T-cell (primary cell): ENCODE measurements at regions not wholly inside any gene's neighbourhood (a gene's known extent, or its start where the extent isn't known, plus 50 kb on each side); places are given as distances from the start of the nearest gene placed in this dataset.
A peak's percentile ranks its signal among the peaks of the same experiment; 100 is the strongest.

Source experiments
- ATAC-seq, 4 experiments: fragments of 200-7000 bp in 3 of 4; fragments of 150-1000 bp in 1 of 4; cut with Tn5 transposase; replicated peaks in 1 of 4; 1 replicate in 3 of 4; 2 replicates in 1 of 4; pipeline ENCODE4 v1.10.0; 2021; ENCODE audit warnings: moderate library complexity in 3 of 4, mild to moderate bottlenecking in 2 of 4, moderate number of reproducible peaks in 1 of 4
- CTCF ChIA-PET, 2 donors: fragments of 300-600 bp; sonication (Branson Sonifier 250); formaldehyde crosslinking; loops; one replicate each; lab custom pipeline; 2022; ENCODE audit warnings: antibody characterized with exemption in 2 of 2; lab: Charles Lee
- POLR2A ChIA-PET, 2 donors: fragments of 300-600 bp; sonication (Branson Sonifier 250); formaldehyde crosslinking; loops; one replicate each; lab custom pipeline; 2022; ENCODE audit warnings: antibody characterized with exemption in 2 of 2; lab: Charles Lee
- DNase-seq, 35 experiments: peaks; one replicate each; pipeline versions ENCODE4 v3.0.0 to v3.0.0-alpha.2; 2013 to 2023
- H3K27ac ChIP-seq: one replicate; pipeline ENCODE4 v1.5.1; 2013; ENCODE audit warnings: low read length
- H3K27me3 ChIP-seq, 2 experiments: replicated peaks in 1 of 2; 1 replicate in 1 of 2; 2 replicates in 1 of 2; pipeline versions ENCODE4 v1.6.1 to v1.7.0; 2013; ENCODE audit warnings: low read length in 1 of 2, mixed read lengths in 1 of 2; ENCODE audit not compliant: control insufficient read depth in 2 of 2, insufficient read depth in 2 of 2; ENCODE audit errors: extremely low read depth in 1 of 2
- H3K36me3 ChIP-seq, 2 donors: 1 replicate in 1 of 2; 2 replicates in 1 of 2; pipeline versions ENCODE4 v1.6.1 to v1.7.0; 2013; ENCODE audit warnings: low read length in 1 of 2; ENCODE audit not compliant: control insufficient read depth in 2 of 2, insufficient read depth in 1 of 2; ENCODE audit errors: extremely low read depth in 1 of 2
- H3K4me1 ChIP-seq, 2 experiments: 1 replicate in 1 of 2; 2 replicates in 1 of 2; pipeline versions ENCODE4 v1.6.1 to v1.7.0; 2013; ENCODE audit warnings: low read length in 2 of 2, mixed read lengths in 1 of 2; ENCODE audit not compliant: insufficient read depth in 2 of 2, control insufficient read depth in 1 of 2; ENCODE audit errors: extremely low read depth in 1 of 2
- H3K4me3 ChIP-seq, 2 donors: 1 replicate in 1 of 2; 2 replicates in 1 of 2; pipeline versions ENCODE4 v1.5.1 to v1.7.0; 2013; ENCODE audit warnings: mild to moderate bottlenecking in 2 of 2, low read length in 1 of 2, moderate library complexity in 1 of 2; ENCODE audit not compliant: control insufficient read depth in 1 of 2; ENCODE audit errors: extremely low read depth in 1 of 2
- H3K9me3 ChIP-seq: 2 replicates; pipeline ENCODE4 v1.7.0; 2013
- H3K27ac Mint-ChIP-seq, 2 donors: one replicate each; pipeline ENCODE4 v1.8.0; 2020 to 2021; ENCODE audit warnings: mild to moderate bottlenecking in 2 of 2, mixed read lengths in 2 of 2
- H3K27me3 Mint-ChIP-seq, 2 donors: one replicate each; pipeline ENCODE4 v1.8.0; 2021 to 2022; ENCODE audit warnings: mixed read lengths in 2 of 2
- H3K36me3 Mint-ChIP-seq: one replicate; pipeline ENCODE4 v1.8.0; 2021; ENCODE audit warnings: mixed read lengths
- H3K4me1 Mint-ChIP-seq, 3 donors: one replicate each; pipeline ENCODE4 v1.8.0; 2020 to 2022; ENCODE audit warnings: mixed read lengths in 3 of 3, mild to moderate bottlenecking in 1 of 3
- H3K4me3 Mint-ChIP-seq, 3 donors: one replicate each; pipeline ENCODE4 v1.8.0; 2020 to 2022; ENCODE audit warnings: mild to moderate bottlenecking in 3 of 3, mixed read lengths in 3 of 3, moderate library complexity in 3 of 3
- H3K9me3 Mint-ChIP-seq, 3 donors: one replicate each; pipeline ENCODE4 v1.8.0; 2020 to 2022; ENCODE audit warnings: mixed read lengths in 3 of 3
- WGBS: methylation state at CpG from one replicate; pipeline ENCODE4 v1.1.5; 2013; ENCODE audit warnings: missing lambda C conversion rate; ENCODE audit not compliant: insufficient coverage; 5-methylcytosine and 5-hydroxymethylcytosine counted together

GRCh38 chr2:44825702-44826101 lies 115.8 kb upstream of the SIX3 start:
- Mint-ChIP-seq H3K4me1 (no peaks in the 10 kb centered on the region), H3K27me3 (peaks cover 7 to 13% of the 10 kb centered on the region in 2 donors), H3K9me3 (no peaks in the 10 kb centered on the region), H3K27ac (no peak overlapping the region), H3K36me3 (no peaks in the 10 kb centered on the region), H3K4me3 (no peak overlapping the region)
- DNase-seq (no peak), ATAC-seq (no peak)
- POLR2A ChIA-PET, result no interaction called here
- no peak overlapping the region for H3K27ac ChIP-seq
- no peaks in the 10 kb centered on the region for H3K4me1 ChIP-seq
- WGBS, result 60% methylated on average over 2 of the region's 5 CpGs
- H3K27me3 ChIP-seq, result peaks cover 0 to 13% of the 10 kb centered on the region in 2 experiments
- H3K36me3 ChIP-seq, result no peaks in the 10 kb centered on the region
- CTCF ChIA-PET, result no interaction called here
- H3K9me3 ChIP-seq, result no peaks in the 10 kb centered on the region
- H3K4me3 ChIP-seq, result no peak overlapping the region

- Mint-ChIP-seq H3K4me3 (no peak overlapping the region), H3K36me3 (no peaks in the 10 kb centered on the region), H3K27ac (no peak overlapping the region), H3K27me3 (peaks cover 3 to 11% of the 10 kb centered on the region in 2 donors), H3K4me1 (no peaks in the 10 kb centered on the region), H3K9me3 (no peaks in the 10 kb centered on the region)
- ATAC-seq, result no peak
- Histone ChIP-seq H3K27ac (no peak overlapping the region), H3K36me3 (no peaks in the 10 kb centered on the region), H3K9me3 (no peaks in the 10 kb centered on the region), H3K4me3 (no peak overlapping the region), H3K4me1 (no peaks in the 10 kb centered on the region), H3K27me3 (peaks cover 0 to 13% of the 10 kb centered on the region in 2 experiments)
- WGBS, result no CpG with 5 or more reads among the region's 3 CpGs
- DNase-seq, result no peak
- POLR2A ChIA-PET, result no interaction called here
- CTCF ChIA-PET, result no interaction called here
Observed at GRCh38 chr2:44826601-44827000, 114.9 kb upstream of the SIX3 start.

DNA sequence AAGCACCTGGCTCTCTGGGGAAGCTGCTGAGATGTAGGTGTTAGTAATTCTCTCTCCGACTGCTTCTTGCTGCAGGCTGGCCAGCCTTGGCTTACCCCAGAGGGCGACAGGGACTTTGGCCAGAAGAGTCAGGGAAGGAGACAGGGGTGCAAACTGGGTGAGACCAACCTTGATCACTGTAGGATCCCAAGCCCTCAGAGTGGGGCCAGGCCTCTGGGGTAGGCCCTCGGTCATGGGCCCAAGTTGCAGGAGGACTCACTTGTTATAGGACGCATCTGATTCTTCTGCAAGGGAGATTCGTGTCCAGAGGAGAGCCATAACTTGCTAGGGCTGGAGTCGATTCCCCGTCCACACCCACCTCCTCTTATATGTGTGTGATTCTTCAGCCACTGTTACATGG lies 111.7 kb upstream of the SIX3 start:
- no peak for ATAC-seq
- Mint-ChIP-seq H3K36me3 (no peaks in the 10 kb centered on the region), H3K9me3 (peaks cover 0 to 3% (median 0%) of the 10 kb centered on the region in 3 donors), H3K4me1 (no peaks in the 10 kb centered on the region), H3K27me3 (peaks cover 3 to 14% of the 10 kb centered on the region in 2 donors), H3K27ac (no peak overlapping the region), H3K4me3 (no peak overlapping the region)
- H3K27ac ChIP-seq, result no peak overlapping the region
- no peak for DNase-seq
- 94% methylated on average over 2 of the region's 7 CpGs for WGBS
- no peaks in the 10 kb centered on the region for H3K9me3 ChIP-seq
- H3K27me3 ChIP-seq, result peaks cover 0 to 13% of the 10 kb centered on the region in 2 experiments
- ChIA-PET POLR2A (no interaction called here), CTCF (no interaction called here)
- no peaks in the 10 kb centered on the region for H3K36me3 ChIP-seq
- no peaks in the 10 kb centered on the region for H3K4me1 ChIP-seq
- H3K4me3 ChIP-seq, result no peak overlapping the region

DNA sequence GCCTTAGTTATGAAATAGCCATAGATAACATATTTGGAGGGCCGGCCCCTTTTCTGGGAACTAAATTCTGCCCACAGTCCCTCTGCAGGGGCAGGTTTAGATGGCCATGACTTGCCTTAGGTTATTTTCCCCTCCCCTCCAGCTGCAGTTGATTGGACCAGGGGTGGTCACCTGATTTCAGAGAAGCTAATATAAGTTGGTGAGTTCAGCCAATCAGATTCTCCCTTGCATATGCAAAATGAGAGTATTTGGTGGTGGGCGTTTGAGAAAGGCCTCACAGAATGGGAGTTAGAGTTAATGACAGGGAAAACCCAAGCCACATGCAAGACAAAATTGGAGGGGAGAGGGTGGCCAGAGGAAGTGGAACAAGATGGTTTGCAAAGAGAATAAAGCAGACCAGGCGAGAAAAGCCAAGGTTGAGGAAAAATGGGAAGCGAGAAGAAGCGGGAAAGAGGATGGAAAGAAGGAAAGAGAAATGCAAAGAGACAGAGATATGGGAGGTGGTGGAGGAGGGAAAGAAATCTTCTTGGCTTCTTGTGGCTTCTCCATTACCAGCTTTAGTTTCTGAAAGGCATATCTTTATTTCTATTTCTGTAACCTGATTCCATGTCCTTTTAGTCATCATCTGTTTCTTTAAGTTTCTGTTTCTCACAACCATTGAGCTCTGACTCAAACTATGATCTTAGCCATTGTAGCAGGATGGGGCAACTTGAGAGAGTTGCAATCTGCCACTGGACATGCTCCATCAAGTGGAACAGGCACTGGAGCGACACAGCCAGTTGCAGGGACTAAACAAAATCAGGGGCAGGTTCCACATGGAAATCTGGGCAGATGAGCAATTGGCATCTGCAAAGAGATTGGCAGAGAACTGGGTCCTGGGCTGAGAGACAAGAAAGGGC lies 108.1 kb upstream of the SIX3 start:
- Mint-ChIP-seq H3K9me3 (peaks cover 0 to 3% (median 0%) of the 10 kb centered on the region in 3 donors), H3K4me1 (no peaks in the 10 kb centered on the region), H3K4me3 (no peak overlapping the region), H3K36me3 (no peaks in the 10 kb centered on the region), H3K27me3 (peaks cover 9 to 20% of the 10 kb centered on the region in 2 donors), H3K27ac (no peak overlapping the region)
- Histone ChIP-seq H3K27ac (no peak overlapping the region), H3K36me3 (no peaks in the 10 kb centered on the region), H3K27me3 (peaks cover 0 to 4% of the 10 kb centered on the region in 2 experiments), H3K9me3 (no peaks in the 10 kb centered on the region), H3K4me3 (no peak overlapping the region), H3K4me1 (no peaks in the 10 kb centered on the region)
- ATAC-seq, result no peak
- CTCF ChIA-PET, result no interaction called here
- POLR2A ChIA-PET, result no interaction called here
- DNase-seq, result no peak
- WGBS, result 48% methylated on average over 3 of the region's 6 CpGs

- CTCF ChIA-PET, result no interaction called here
- H3K36me3 ChIP-seq, result no peaks in the 10 kb centered on the region
- Mint-ChIP-seq H3K9me3 (peaks cover 0 to 3% (median 0%) of the 10 kb centered on the region in 3 donors), H3K27ac (no peak overlapping the region), H3K27me3 (peaks cover 6 to 16% of the 10 kb centered on the region in 2 donors), H3K36me3 (no peaks in the 10 kb centered on the region), H3K4me3 (no peak overlapping the region), H3K4me1 (no peaks in the 10 kb centered on the region)
- no peak for ATAC-seq
- H3K4me1 ChIP-seq, result no peaks in the 10 kb centered on the region
- no peak overlapping the region for H3K27ac ChIP-seq
- H3K4me3 ChIP-seq, result no peak overlapping the region
- no peak for DNase-seq
- WGBS, result no CpG with 5 or more reads among the region's 1 CpG
- POLR2A ChIA-PET, result no interaction called here
- no peaks in the 10 kb centered on the region for H3K9me3 ChIP-seq
- peaks cover 0 to 3% of the 10 kb centered on the region in 2 experiments for H3K27me3 ChIP-seq
Observed at GRCh38 chr2:44834656-44835055, 106.8 kb upstream of the SIX3 start.

GRCh38 chr2:44836174-44836573 lies 105.3 kb upstream of the SIX3 start:
- CTCF ChIA-PET, result no interaction called here
- Mint-ChIP-seq H3K4me3 (no peak overlapping the region), H3K27me3 (peaks cover 6 to 11% of the 10 kb centered on the region in 2 donors), H3K27ac (no peak overlapping the region), H3K9me3 (peaks cover 0 to 3% (median 0%) of the 10 kb centered on the region in 3 donors), H3K36me3 (no peaks in the 10 kb centered on the region), H3K4me1 (no peaks in the 10 kb centered on the region)
- peak in 1 of 4 experiments; percentile 20 for ATAC-seq
- Histone ChIP-seq H3K4me3 (no peak overlapping the region), H3K36me3 (no peaks in the 10 kb centered on the region), H3K4me1 (no peaks in the 10 kb centered on the region), H3K27ac (no peak overlapping the region), H3K9me3 (no peaks in the 10 kb centered on the region), H3K27me3 (no peaks in the 10 kb centered on the region)
- no peak for DNase-seq
- WGBS, result 49% methylated on average over 7 of the region's 8 CpGs
- POLR2A ChIA-PET, result no interaction called here
